ENCODE measurements at regions not wholly inside any gene's neighbourhood (a gene's known extent, or its start where the extent isn't known, plus 50 kb on each side); places are given as distances from the start of the nearest gene placed in this dataset.

DNA sequence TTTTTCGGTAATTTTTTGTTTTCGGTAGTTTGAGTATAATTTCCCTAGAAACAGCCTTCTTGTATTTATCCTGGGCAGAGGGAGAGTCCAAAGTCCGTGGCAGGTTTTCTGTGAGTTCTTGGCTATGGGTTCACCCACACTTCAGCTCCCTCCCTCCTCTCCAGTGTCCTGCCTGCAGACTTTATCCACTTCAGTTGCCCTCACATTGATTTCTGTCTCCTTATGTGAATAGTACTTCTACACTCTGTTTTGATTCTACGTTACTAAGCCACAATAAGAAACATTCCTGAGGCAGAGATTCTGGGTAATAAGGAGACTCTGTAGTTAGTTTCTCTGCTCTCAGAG, 868.6 kb downstream of the METTL15 start:
- Mint-ChIP-seq H3K27ac (no peak overlapping the region), H3K4me1 (ENCODE audit: low read depth) (no peaks in the 10 kb centered on the region), H3K9me3 (peaks cover 3% of the 10 kb centered on the region), H3K27me3 (no peaks in the 10 kb centered on the region), H3K4me3 (no peak overlapping the region), H3K36me3 (ENCODE audit: low read depth) (no peaks in the 10 kb centered on the region)
- CTCF ChIA-PET, result no interaction called here
- TF ChIP-seq, protein P1, sequence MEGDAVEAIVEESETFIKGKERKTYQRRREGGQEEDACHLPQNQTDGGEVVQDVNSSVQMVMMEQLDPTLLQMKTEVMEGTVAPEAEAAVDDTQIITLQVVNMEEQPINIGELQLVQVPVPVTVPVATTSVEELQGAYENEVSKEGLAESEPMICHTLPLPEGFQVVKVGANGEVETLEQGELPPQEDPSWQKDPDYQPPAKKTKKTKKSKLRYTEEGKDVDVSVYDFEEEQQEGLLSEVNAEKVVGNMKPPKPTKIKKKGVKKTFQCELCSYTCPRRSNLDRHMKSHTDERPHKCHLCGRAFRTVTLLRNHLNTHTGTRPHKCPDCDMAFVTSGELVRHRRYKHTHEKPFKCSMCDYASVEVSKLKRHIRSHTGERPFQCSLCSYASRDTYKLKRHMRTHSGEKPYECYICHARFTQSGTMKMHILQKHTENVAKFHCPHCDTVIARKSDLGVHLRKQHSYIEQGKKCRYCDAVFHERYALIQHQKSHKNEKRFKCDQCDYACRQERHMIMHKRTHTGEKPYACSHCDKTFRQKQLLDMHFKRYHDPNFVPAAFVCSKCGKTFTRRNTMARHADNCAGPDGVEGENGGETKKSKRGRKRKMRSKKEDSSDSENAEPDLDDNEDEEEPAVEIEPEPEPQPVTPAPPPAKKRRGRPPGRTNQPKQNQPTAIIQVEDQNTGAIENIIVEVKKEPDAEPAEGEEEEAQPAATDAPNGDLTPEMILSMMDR (IDR thresholded peaks at IDR 0.05), result no peak
- DNase-seq (no peak), ATAC-seq (no peak)
- intact Hi-C loops (cut with micrococcal nuclease), result no loop called here
- POLR2A ChIA-PET, result no interaction called here

DNA sequence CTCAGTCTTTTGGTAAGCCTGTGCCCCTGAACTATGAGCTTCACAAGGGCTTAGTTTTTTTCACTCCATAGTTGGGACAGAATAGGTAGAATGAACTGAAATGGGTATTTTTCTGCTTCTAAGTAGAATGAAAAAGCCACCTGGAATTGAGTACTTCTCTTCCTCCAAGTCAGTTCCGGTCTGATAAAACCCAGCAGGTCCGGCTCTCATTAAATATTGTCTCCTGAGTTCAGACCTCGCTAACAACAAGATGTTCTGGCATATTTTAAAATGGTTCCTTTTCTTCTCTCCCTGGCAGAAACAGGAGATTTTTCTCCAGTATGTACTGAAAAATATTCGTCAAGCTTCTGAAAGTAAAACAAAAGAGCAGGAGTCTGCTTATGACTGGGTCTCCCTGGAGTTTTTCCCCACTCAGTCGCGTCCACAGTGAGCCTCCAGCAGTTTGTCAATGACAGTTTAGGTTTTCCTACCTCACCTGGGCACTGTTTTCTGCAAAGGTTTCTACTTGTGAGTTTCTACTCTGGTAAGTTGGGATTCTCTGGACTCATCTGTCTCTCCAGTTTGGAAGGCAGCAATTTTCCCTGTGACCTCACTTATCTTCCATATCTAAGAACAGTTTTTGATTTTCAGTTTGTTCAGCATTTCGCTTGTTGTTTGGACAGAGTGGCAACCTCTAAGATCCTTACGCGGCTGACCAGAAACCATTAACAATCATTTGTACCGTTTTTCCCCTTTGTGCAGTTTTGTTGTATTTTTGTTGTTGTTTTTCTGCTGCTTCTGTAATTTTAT, 868.0 kb downstream of the METTL15 start:
- Mint-ChIP-seq H3K9me3 (peaks cover 3% of the 10 kb centered on the region), H3K4me3 (no peak overlapping the region), H3K27ac (no peak overlapping the region), H3K36me3 (ENCODE audit: low read depth) (no peaks in the 10 kb centered on the region), H3K27me3 (no peaks in the 10 kb centered on the region), H3K4me1 (ENCODE audit: low read depth) (no peaks in the 10 kb centered on the region)
- POLR2A ChIA-PET, result no interaction called here
- intact Hi-C loops (cut with micrococcal nuclease), result no loop called here
- CTCF ChIA-PET, result no interaction called here
- DNase-seq (no peak), ATAC-seq (no peak)
- TF ChIP-seq, protein P1 (IDR thresholded peaks at IDR 0.05), result no peak

DNA sequence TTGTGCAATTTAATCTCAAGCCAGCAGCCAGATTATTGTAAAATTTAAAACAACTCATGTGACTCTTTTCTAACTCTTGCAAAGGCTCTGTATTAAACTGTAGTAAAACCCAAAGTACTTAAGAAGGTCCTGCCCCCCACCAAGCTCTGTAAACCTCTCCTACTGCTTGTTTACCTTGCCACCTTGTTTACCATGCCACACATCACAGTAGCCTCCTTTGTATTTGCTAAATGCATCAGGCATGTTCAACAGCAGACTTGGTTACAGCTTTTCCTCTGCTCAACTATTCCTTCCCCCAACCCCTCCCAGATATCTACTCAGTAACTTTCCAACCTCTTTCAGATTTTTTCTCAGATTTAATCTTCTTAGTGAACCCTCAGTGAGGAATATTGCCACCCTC, 861.6 kb downstream of the METTL15 start:
- H3K27me3 Mint-ChIP-seq, result no peaks in the 10 kb centered on the region
- CTCF ChIA-PET, result no interaction called here

DNA sequence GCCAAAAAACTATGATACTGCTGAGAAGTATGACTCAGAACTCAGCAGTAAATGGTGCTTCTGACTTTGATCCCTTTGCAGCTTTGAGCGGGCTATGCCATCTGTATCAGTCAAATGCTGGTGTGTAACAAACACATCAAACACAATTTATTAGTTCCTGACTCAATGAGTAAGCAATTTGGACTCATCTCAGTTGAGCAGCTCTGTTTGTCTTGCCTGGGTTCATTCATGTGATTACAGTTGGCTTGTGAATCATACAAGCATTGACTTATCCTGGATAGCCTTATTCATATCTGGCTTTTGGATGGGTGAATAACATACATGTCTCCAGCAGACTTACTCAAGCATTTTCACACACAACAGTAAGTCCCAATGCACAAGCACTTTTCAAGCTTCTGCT, 858.8 kb downstream of the METTL15 start:
- Mint-ChIP-seq H3K27me3 (no peaks in the 10 kb centered on the region), H3K27ac (no peak overlapping the region), H3K4me1 (ENCODE audit: low read depth) (no peaks in the 10 kb centered on the region), H3K36me3 (ENCODE audit: low read depth) (no peaks in the 10 kb centered on the region), H3K4me3 (no peak overlapping the region), H3K9me3 (peaks cover 5% of the 10 kb centered on the region)
- intact Hi-C loops (cut with micrococcal nuclease), result no loop called here
- ChIA-PET CTCF (no interaction called here), POLR2A (no interaction called here)
- no peak for ATAC-seq
- no peak for DNase-seq
- TF ChIP-seq, protein P1 (IDR thresholded peaks at IDR 0.05), result no peak

More for the DNA sequence above, 861.6 kb downstream of the METTL15 start:
- H3K4me1 Mint-ChIP-seq (ENCODE audit: low read depth), result no peaks in the 10 kb centered on the region
- H3K4me3 Mint-ChIP-seq, result no peak overlapping the region
- no peak overlapping the region for H3K27ac Mint-ChIP-seq
- intact Hi-C loops (cut with micrococcal nuclease), result no loop called here
- H3K9me3 Mint-ChIP-seq, result peaks cover 4% of the 10 kb centered on the region
- DNase-seq, result no peak
- TF ChIP-seq, protein P1 (IDR thresholded peaks at IDR 0.05), result no peak
- no peaks in the 10 kb centered on the region for H3K36me3 Mint-ChIP-seq (ENCODE audit: low read depth)
- POLR2A ChIA-PET, result no interaction called here
- no peak for ATAC-seq

DNA sequence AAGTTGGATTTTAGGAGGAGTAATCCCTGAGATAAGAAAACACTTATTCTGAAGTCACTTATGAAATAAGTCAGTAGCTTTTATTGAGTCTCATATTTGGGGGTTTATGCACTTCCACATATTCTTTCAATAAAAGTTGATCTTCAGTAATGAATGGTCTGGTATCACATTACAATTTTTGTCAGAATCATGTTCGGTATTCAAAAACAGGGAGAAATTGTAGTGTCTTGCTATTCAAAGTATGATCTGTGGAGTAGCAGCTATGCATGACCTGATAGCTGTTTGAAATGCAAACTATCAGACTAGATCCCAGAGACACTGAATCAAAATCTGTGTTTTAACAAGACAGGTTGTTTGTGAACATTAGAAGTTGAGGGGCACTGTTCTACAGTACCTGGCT, 857.6 kb downstream of the METTL15 start:
- ChIA-PET POLR2A (no interaction called here), CTCF (no interaction called here)
- no peaks in the 10 kb centered on the region for H3K36me3 Mint-ChIP-seq (ENCODE audit: low read depth)
- DNase-seq (no peak), ATAC-seq (no peak)
- no peaks in the 10 kb centered on the region for H3K4me1 Mint-ChIP-seq (ENCODE audit: low read depth)
- H3K27ac Mint-ChIP-seq, result no peak overlapping the region
- no peak overlapping the region for H3K4me3 Mint-ChIP-seq
- intact Hi-C loops (cut with micrococcal nuclease), result no loop called here
- peaks cover 8% of the 10 kb centered on the region for H3K9me3 Mint-ChIP-seq
- H3K27me3 Mint-ChIP-seq, result no peaks in the 10 kb centered on the region
- TF ChIP-seq, protein P1 (IDR thresholded peaks at IDR 0.05), result no peak

Measured in activated CD8-positive, alpha-beta T cell treated with anti-CD3 and anti-CD28 coated beads for 36 hours (primary cell).